ENCODE measurements at regions not wholly inside any gene's neighbourhood (a gene's known extent, or its start where the extent isn't known, plus 50 kb on each side); places are given as distances from the start of the nearest gene placed in this dataset.

- Histone ChIP-seq H3K27me3 (ENCODE audit: control insufficient read depth, insufficient read depth, low read length) (no peaks in the 10 kb centered on the region), H3K4me2 (ENCODE audit: low read depth, low read length) (peak overlapping the region; percentile 72; the same call in 1 of the 2 replicates)
- CTCF ChIA-PET: interaction anchor here (0.6 kb wide), 1 partner anchor 1450 kb away, joined by 3 read pairs; no protein-coding TSS in a partner anchor
Measured at GRCh38 chr4:181957088-181957487, 286.1 kb upstream of the TENM3 start.

More at GRCh38 chr4:181957088-181957487, 286.1 kb upstream of the TENM3 start:
- Histone ChIP-seq H3K23ac (ENCODE audit: low read depth, low read length) (no peak overlapping the region), H2BK15ac (ENCODE audit: low read depth, low read length) (no peak overlapping the region; the same call in 2 of the 3 replicates), H3K9me1 (ENCODE audit: insufficient read depth, low read length) (0 out of 2 replicates have a peak, but pooled peaks cover 3% of the 10 kb centered on the region), H4K5ac (ENCODE audit: low read depth, low read length) (no peak overlapping the region; the same call in 1 of the 2 replicates), H2AK9ac (replicated peaks; ENCODE audit: low read depth, low read length, poor library complexity) (no peak overlapping the region), H3K9me3 (ENCODE audit: control insufficient read depth, insufficient read depth, low read length) (no peaks in the 10 kb centered on the region), H4K91ac (ENCODE audit: insufficient read depth, low read depth, low read length) (no peak overlapping the region), H3K4ac (ENCODE audit: low read depth, low read length) (peak overlapping the region; percentile 66), H3K56ac (ENCODE audit: extremely low read depth, insufficient read depth, low read length) (no peak overlapping the region), H2AFZ (replicated peaks; ENCODE audit: low read length, poor library complexity) (peak overlapping the region; percentile 0), H3K36me3 (ENCODE audit: control insufficient read depth, insufficient read depth, low read length) (no peaks in the 10 kb centered on the region), H3K4me3 (ENCODE audit: insufficient read depth, low read depth, low read length) (no peak overlapping the region), H3K79me1 (ENCODE audit: low read depth in 1 of 2, low read length in 2 of 2) (no peaks in the 10 kb centered on the region), H4K8ac (ENCODE audit: low read depth in 2 of 2, low read length in 2 of 2) (peak overlapping the region in 1 of 2 experiments; percentile 35; a peak in 1 of 4 replicates), H4K20me1 (ENCODE audit: insufficient read depth, low read length) (no peaks in the 10 kb centered on the region), H3K14ac (replicated peaks; ENCODE audit: low read depth, low read length) (no peak overlapping the region), H3K4me1 (ENCODE audit: control insufficient read depth, insufficient read depth, low read length) (peaks cover 9% of the 10 kb centered on the region), H2BK5ac (ENCODE audit: low read depth, low read length, poor library complexity, severe bottlenecking) (peak overlapping the region; percentile 90), H2BK120ac (ENCODE audit: low read depth, low read length) (peak overlapping the region; percentile 50), H3K18ac (ENCODE audit: low read depth, low read length) (peak overlapping the region; percentile 48; the same call in 1 of the 2 replicates), H2AK5ac (ENCODE audit: low read depth, low read length) (no peak overlapping the region), H3K9ac (ENCODE audit: low read depth, low read length) (no peak overlapping the region), H3K27ac (ENCODE audit: insufficient read depth, low read length) (no peak overlapping the region), H2BK20ac (ENCODE audit: low read depth, low read length) (peak overlapping the region; percentile 30; the same call in 1 of the 2 replicates)
- intact Hi-C loops (cut with micrococcal nuclease): loop anchor here (5.0 to 10.0 kb wide), 6 partner anchors 185 to 968 kb away; no protein-coding TSS in a partner anchor
- dilution Hi-C loops (cut with HindIII; ENCODE audit: low sequenced_read_pairs, unreplicated experiment): no loop called here
- in situ Hi-C loops (cut with MboI; ENCODE audit: low sequenced_read_pairs): no loop called here
- DNase-seq (peak; percentile 78), ATAC-seq (ENCODE audit: low read depth) (peak; percentile 71)
- POLR2A ChIA-PET (ENCODE audit: unreplicated experiment): interaction anchor here (0.6 kb wide), 2 partner anchors 56 to 299 kb away, joined by 4 to 6 read pairs; no protein-coding TSS in a partner anchor
- TF ChIP-seq FOS (IDR thresholded peaks at IDR 0.05; ENCODE audit: low read depth, low read length): no peak
- TF ChIP-seq CEBPB (IDR thresholded peaks at IDR 0.05; ENCODE audit: low read depth, low read length): 0 out of 2 replicates have a peak, but pooled peaks have one; percentile 0
- BruUV-seq (replicated peaks): no TSS peak
- 6% methylated on average over 3 of the region's 8 CpGs; no CpG with 5 or more reads in 1 of the 2 experiments for WGBS, 2 experiments (ENCODE audit: extremely low coverage in 2 of 2, insufficient read length in 1 of 2)

Measured in IMR-90 (cell line).